Upper lobe of left lung (tissue), 4 donors: ENCODE measurements at regions not wholly inside any gene's neighbourhood (a gene's known extent, or its start where the extent isn't known, plus 50 kb on each side); places are given as distances from the start of the nearest gene placed in this dataset.

Source experiments
- POLR2A ChIP-seq, 4 donors: fragments of 450-650 bp; IDR thresholded peaks; one replicate each; pipeline ENCODE4 v1.5.1; 2016 to 2017; ENCODE audit warnings: antibody characterized with exemption in 4 of 4, mild to moderate bottlenecking in 2 of 4
- POLR2AphosphoS5 ChIP-seq, 2 donors: sonication (generic); formaldehyde crosslinking; IDR thresholded peaks; one replicate each; pipeline ENCODE4 v1.5.1; 2017; ENCODE audit warnings: antibody characterized with exemption in 2 of 2
- TF ChIP-seq, protein P1 (sequence below), 6 experiments: fragments of 450-650 bp in 4 of 6; fragments of 200-600 bp in 2 of 6; sonication (generic) in 2 of 6; IDR thresholded peaks; one replicate each; pipeline ENCODE4 v1.5.1; 2016 to 2019; ENCODE audit warnings: antibody characterized with exemption in 6 of 6

DNA sequence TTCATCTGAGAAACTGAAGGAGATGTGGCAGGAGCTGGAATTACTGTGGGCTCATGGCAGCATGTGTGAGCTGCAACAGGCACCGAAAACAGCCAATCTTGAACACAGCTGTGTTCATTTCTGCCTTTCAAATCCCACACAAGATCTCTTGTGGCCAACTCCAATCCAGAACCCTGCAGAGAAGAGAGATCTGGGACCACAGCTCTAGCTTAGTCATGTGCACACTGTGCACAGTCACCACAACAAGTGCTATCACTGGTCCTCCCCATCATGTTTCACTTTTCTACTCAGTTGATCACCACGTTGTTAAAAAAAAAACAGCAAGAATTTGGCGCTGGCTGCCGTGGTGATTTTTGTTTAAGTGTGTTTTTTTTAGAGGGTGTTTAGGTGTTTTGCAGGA is 254.5 kb upstream of the ELAC2 start:
- TF ChIP-seq POLR2A (IDR thresholded peaks at IDR 0.05) = no peak
- TF ChIP-seq, protein P1, sequence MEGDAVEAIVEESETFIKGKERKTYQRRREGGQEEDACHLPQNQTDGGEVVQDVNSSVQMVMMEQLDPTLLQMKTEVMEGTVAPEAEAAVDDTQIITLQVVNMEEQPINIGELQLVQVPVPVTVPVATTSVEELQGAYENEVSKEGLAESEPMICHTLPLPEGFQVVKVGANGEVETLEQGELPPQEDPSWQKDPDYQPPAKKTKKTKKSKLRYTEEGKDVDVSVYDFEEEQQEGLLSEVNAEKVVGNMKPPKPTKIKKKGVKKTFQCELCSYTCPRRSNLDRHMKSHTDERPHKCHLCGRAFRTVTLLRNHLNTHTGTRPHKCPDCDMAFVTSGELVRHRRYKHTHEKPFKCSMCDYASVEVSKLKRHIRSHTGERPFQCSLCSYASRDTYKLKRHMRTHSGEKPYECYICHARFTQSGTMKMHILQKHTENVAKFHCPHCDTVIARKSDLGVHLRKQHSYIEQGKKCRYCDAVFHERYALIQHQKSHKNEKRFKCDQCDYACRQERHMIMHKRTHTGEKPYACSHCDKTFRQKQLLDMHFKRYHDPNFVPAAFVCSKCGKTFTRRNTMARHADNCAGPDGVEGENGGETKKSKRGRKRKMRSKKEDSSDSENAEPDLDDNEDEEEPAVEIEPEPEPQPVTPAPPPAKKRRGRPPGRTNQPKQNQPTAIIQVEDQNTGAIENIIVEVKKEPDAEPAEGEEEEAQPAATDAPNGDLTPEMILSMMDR (IDR thresholded peaks at IDR 0.05) = no peak
- no peak for TF ChIP-seq POLR2AphosphoS5 (IDR thresholded peaks at IDR 0.05)
